ENCODE measurements at regions not wholly inside any gene's neighbourhood (a gene's known extent, or its start where the extent isn't known, plus 50 kb on each side); places are given as distances from the start of the nearest gene placed in this dataset.

GRCh38 chr4:81758574-81759264 lies 287.0 kb upstream of the RASGEF1B start:
- no peak for DNase-seq
- H3K9me3 ChIP-seq: no peaks in the 10 kb centered on the region
- intact Hi-C loops (cut with DNase I): no loop called here
- H3K4me3 ChIP-seq: no peak overlapping the region
- no peak overlapping the region for H3K27ac ChIP-seq
- peaks cover 0 to 3% (median 0%) of the 10 kb centered on the region in 3 donors for H3K4me1 ChIP-seq
- H3K36me3 ChIP-seq: no peaks in the 10 kb centered on the region
- TF ChIP-seq POLR2A (IDR thresholded peaks at IDR 0.05) (no peak), CTCF (IDR thresholded peaks at IDR 0.05) (no peak)
- 86% methylated on average over 1 of the region's 1 CpG; no CpG with 5 or more reads in 1 of the 2 donors for WGBS, 2 donors
- no peaks in the 10 kb centered on the region for H3K27me3 ChIP-seq

- Histone ChIP-seq H3K27ac (no peak overlapping the region), H3K4me1 (peaks cover 0 to 3% (median 0%) of the 10 kb centered on the region in 3 donors), H3K27me3 (no peaks in the 10 kb centered on the region), H3K9me3 (no peaks in the 10 kb centered on the region), H3K4me3 (no peak overlapping the region), H3K36me3 (no peaks in the 10 kb centered on the region)
- DNase-seq: no peak
- intact Hi-C loops (cut with DNase I): no loop called here
- TF ChIP-seq POLR2A (IDR thresholded peaks at IDR 0.05): no peak
- no peak for TF ChIP-seq CTCF (IDR thresholded peaks at IDR 0.05)
- WGBS, 2 donors: 38 to 46% methylated on average over 2 of the region's 2 CpGs
Observed at GRCh38 chr4:81757691-81758090, 286.0 kb upstream of the RASGEF1B start.

- no peaks in the 10 kb centered on the region for H3K36me3 ChIP-seq
- TF ChIP-seq POLR2A (IDR thresholded peaks at IDR 0.05): no peak
- TF ChIP-seq CTCF (IDR thresholded peaks at IDR 0.05): no peak
- WGBS, 2 donors: 58 to 75% methylated on average over 3 of the region's 3 CpGs
- no peaks in the 10 kb centered on the region for H3K9me3 ChIP-seq
- intact Hi-C loops (cut with DNase I): no loop called here
- no peak overlapping the region for H3K4me3 ChIP-seq
- H3K27ac ChIP-seq: no peak overlapping the region
- peaks cover 0 to 3% (median 0%) of the 10 kb centered on the region in 3 donors for H3K4me1 ChIP-seq
- no peak for DNase-seq
- H3K27me3 ChIP-seq: no peaks in the 10 kb centered on the region
Observed at GRCh38 chr4:81756973-81757372, 285.3 kb upstream of the RASGEF1B start.

- 77 to 81% methylated on average over 2 of the region's 2 CpGs for WGBS, 2 donors
- intact Hi-C loops (cut with DNase I): no loop called here
- Histone ChIP-seq H3K4me1 (peaks cover 0 to 3% (median 0%) of the 10 kb centered on the region in 3 donors), H3K36me3 (no peaks in the 10 kb centered on the region), H3K27me3 (no peaks in the 10 kb centered on the region), H3K4me3 (no peak overlapping the region), H3K27ac (no peak overlapping the region), H3K9me3 (no peaks in the 10 kb centered on the region)
- TF ChIP-seq POLR2A (IDR thresholded peaks at IDR 0.05) (no peak), CTCF (IDR thresholded peaks at IDR 0.05) (no peak)
- DNase-seq: no peak
Observed at GRCh38 chr4:81756042-81756441, 284.3 kb upstream of the RASGEF1B start.

- H3K27ac ChIP-seq: no peak overlapping the region
- no peaks in the 10 kb centered on the region for H3K9me3 ChIP-seq
- no peaks in the 10 kb centered on the region for H3K27me3 ChIP-seq
- intact Hi-C loops (cut with DNase I): no loop called here
- 52 to 78% methylated on average over 4 of the region's 4 CpGs for WGBS, 2 donors
- DNase-seq: no peak
- H3K36me3 ChIP-seq: no peaks in the 10 kb centered on the region
- no peak for TF ChIP-seq POLR2A (IDR thresholded peaks at IDR 0.05)
- TF ChIP-seq CTCF (IDR thresholded peaks at IDR 0.05): no peak
- H3K4me3 ChIP-seq: no peak overlapping the region
- peaks cover 0 to 3% (median 0%) of the 10 kb centered on the region in 3 donors for H3K4me1 ChIP-seq
Observed at GRCh38 chr4:81754169-81754568, 282.5 kb upstream of the RASGEF1B start.

All from esophagus squamous epithelium (tissue), 5 donors.